Upper lobe of right lung (tissue), 1 donor: ENCODE measurements at regions not wholly inside any gene's neighbourhood (a gene's known extent, or its start where the extent isn't known, plus 50 kb on each side); places are given as distances from the start of the nearest gene placed in this dataset.
A peak's percentile ranks its signal among the peaks of the same experiment; 100 is the strongest.

Source experiments
- ATAC-seq: fragments of 200-7000 bp; cut with Tn5 transposase; one replicate; pipeline ENCODE4 v1.9.1; 2020; ENCODE audit warnings: mild to moderate bottlenecking, moderate library complexity
- DNase-seq: peaks from one replicate; pipeline ENCODE4 v3.0.0-alpha.2; 2020
- H3K27ac ChIP-seq: fragments of 200-600 bp; one replicate; pipeline ENCODE4 v1.8.0; 2022
- H3K27me3 ChIP-seq: fragments of 200-600 bp; one replicate; pipeline ENCODE4 v1.8.0; 2022; ENCODE audit warnings: mild to moderate bottlenecking
- H3K36me3 ChIP-seq: fragments of 200-600 bp; one replicate; pipeline ENCODE4 v1.8.0; 2022
- H3K4me1 ChIP-seq: fragments of 200-600 bp; one replicate; pipeline ENCODE4 v1.8.0; 2022
- H3K4me3 ChIP-seq: fragments of 200-600 bp; one replicate; pipeline ENCODE4 v1.8.0; 2022; ENCODE audit warnings: mild to moderate bottlenecking
- H3K9me3 ChIP-seq: fragments of 200-600 bp; one replicate; pipeline ENCODE4 v1.8.0; 2022
- intact Hi-C: fragments of 100-400 bp; cut with DNase I; formaldehyde crosslinking; loops from one replicate; pipeline ENCODE4 v1.11.0; 2022
- TF ChIP-seq, protein P1 (sequence below): fragments of 200-600 bp; IDR thresholded peaks from one replicate; pipeline ENCODE4 v1.8.0; 2022; ENCODE audit warnings: antibody characterized with exemption
- donor health status: DM: no; HTN: yes; CAD: no; lungs with severe emphysema.

DNA sequence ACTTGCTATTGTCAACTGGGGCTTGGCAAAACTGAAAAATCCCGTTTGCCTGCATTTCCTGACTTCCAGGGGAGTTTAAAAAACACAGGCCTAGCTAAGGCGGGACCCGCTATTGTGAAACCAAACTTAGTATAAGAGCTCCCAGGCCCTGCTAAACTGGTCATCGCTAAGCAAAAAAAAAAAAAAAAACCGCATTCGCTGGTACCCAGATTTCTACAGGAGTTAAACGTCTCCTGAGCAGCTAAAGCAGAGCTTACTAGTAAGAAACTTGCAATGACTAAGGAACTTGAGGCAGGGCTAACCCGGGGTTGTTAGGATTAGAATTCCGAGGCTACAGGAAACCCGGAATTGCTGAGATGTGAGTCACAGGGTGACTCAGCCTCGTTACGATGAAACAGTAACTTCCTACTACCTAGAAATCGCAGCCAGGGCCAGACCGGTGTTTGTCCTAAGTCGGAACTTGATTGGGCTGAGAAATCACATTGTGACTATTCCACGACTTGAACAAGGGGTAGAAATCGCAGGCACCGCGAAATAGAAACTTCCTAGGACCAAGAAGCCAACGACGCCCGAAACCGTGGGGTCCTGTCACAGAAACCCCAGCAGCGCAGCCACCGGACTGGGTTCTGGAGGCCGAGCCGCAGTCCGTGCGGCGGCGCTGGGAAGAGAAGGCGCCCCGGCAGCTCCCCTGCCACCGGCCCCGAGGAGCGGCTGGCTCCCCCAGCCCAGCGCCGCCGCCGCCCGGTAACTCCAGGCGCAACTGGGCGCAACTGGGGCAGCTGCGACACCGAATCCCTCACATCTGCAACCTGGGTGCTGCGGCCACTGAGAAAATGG is 89.4 kb downstream of the ANXA2R start:
- TF ChIP-seq, protein P1, sequence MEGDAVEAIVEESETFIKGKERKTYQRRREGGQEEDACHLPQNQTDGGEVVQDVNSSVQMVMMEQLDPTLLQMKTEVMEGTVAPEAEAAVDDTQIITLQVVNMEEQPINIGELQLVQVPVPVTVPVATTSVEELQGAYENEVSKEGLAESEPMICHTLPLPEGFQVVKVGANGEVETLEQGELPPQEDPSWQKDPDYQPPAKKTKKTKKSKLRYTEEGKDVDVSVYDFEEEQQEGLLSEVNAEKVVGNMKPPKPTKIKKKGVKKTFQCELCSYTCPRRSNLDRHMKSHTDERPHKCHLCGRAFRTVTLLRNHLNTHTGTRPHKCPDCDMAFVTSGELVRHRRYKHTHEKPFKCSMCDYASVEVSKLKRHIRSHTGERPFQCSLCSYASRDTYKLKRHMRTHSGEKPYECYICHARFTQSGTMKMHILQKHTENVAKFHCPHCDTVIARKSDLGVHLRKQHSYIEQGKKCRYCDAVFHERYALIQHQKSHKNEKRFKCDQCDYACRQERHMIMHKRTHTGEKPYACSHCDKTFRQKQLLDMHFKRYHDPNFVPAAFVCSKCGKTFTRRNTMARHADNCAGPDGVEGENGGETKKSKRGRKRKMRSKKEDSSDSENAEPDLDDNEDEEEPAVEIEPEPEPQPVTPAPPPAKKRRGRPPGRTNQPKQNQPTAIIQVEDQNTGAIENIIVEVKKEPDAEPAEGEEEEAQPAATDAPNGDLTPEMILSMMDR, result no peak

DNA sequence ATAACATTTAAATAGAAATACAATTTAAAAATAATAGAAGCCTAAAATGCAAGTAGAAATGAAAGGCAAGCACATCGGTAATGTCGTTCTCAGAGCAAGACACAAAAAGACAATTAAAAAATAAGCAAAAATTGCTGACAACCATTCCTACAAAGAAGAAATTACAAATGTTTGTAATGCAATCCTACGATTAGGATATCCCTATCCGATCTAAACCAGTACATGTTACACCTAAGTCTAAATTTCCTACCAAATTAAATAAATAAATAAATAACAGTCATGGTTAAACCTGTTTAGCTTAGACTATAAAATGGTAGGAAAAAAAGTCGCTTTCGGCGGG is 90.0 kb downstream of the ANXA2R start:
- DNase-seq (no peak), ATAC-seq (no peak)
- peaks cover 92% of the 10 kb centered on the region for H3K27me3 ChIP-seq
- H3K27ac ChIP-seq, result peak overlapping the region; percentile 91
- no peaks in the 10 kb centered on the region for H3K36me3 ChIP-seq
- no peaks in the 10 kb centered on the region for H3K9me3 ChIP-seq
- intact Hi-C loops, result loop anchor here (5.0 kb wide), 1 partner anchor 37 kb away; no protein-coding TSS in a partner anchor
- H3K4me3 ChIP-seq, result peak overlapping the region; percentile 56
- TF ChIP-seq, protein P1, result no peak
- peaks cover 17% of the 10 kb centered on the region for H3K4me1 ChIP-seq

More for the DNA sequence above, 89.4 kb downstream of the ANXA2R start:
- peaks cover 17% of the 10 kb centered on the region for H3K4me1 ChIP-seq
- peak; percentile 91 for ATAC-seq
- intact Hi-C loops, result loop anchor here (5.0 kb wide), 1 partner anchor 37 kb away; no protein-coding TSS in a partner anchor
- peak overlapping the region; percentile 56 for H3K4me3 ChIP-seq
- H3K27ac ChIP-seq, result peak overlapping the region; percentile 91
- peaks cover 90% of the 10 kb centered on the region for H3K27me3 ChIP-seq
- H3K9me3 ChIP-seq, result no peaks in the 10 kb centered on the region
- DNase-seq, result peak; percentile 71
- H3K36me3 ChIP-seq, result no peaks in the 10 kb centered on the region

DNA sequence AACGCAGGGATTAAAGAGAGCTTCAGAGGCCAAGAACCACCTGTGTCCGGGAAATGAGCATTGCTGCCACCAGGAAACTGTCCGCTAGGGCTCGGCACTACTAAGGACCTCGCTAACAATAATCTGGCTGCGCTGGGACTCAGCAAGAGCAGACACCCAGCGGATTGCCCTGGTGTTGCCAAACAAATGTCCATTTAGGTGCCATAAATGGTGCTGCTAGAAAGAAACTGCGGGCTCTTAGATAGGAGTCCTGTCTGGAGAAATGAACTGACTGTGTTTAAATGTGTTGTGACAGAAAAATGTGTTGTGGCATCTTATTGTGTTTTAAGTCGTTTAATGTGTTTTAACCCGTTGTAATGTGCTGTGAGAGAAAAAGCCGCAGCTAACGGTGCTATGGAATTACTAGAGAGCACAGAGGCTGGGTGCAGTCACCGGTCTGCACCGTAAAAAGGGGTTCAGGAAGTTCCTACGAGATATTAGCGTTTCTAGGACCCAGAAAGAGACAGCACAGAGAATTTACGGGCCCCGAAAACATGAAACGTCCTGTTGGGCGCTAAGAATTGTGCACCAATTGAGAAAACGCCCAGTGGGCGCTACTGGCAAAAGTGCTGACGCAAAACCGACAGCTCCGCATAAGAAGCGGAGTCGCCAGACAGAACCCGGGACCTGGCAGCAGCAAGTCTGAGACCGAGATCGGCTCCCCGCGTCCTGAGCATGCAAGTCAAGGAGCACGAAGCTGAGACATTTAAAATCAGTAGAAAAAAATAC is 90.6 kb downstream of the ANXA2R start:
- Histone ChIP-seq H3K27ac (peak overlapping the region; percentile 91), H3K9me3 (no peaks in the 10 kb centered on the region), H3K27me3 (peaks cover 92% of the 10 kb centered on the region), H3K36me3 (no peaks in the 10 kb centered on the region), H3K4me1 (peaks cover 17% of the 10 kb centered on the region), H3K4me3 (peak overlapping the region; percentile 56)
- TF ChIP-seq, protein P1, result peak; percentile 47
- ATAC-seq, result peak; percentile 65
- intact Hi-C loops, result loop anchor here (5.0 kb wide), 1 partner anchor 38 kb away; no protein-coding TSS in a partner anchor
- DNase-seq, result peak; percentile 77

DNA sequence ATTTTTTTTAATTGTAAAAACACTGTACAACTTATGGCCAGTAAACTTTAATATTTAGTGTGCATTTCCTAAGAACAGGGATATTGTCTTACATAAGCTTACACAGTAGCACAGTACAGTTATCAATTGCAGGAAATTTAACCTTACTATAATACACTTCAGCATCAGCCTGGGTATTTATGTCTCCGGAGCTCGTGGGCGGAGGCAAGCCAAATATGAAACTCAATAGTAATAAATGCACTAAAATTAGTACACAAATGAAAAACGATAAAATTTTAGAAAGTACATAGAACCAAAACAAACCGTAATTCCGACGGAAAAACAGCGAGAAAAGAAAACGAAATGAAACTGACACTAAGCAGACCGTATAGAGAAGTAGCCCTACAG is 91.2 kb downstream of the ANXA2R start:
- TF ChIP-seq, protein P1, result no peak
- peak overlapping the region; percentile 56 for H3K4me3 ChIP-seq
- H3K27ac ChIP-seq, result peak overlapping the region; percentile 91
- DNase-seq (no peak), ATAC-seq (no peak)
- peaks cover 17% of the 10 kb centered on the region for H3K4me1 ChIP-seq
- no peaks in the 10 kb centered on the region for H3K36me3 ChIP-seq
- intact Hi-C loops, result no loop called here
- no peaks in the 10 kb centered on the region for H3K9me3 ChIP-seq
- H3K27me3 ChIP-seq, result peaks cover 92% of the 10 kb centered on the region

DNA sequence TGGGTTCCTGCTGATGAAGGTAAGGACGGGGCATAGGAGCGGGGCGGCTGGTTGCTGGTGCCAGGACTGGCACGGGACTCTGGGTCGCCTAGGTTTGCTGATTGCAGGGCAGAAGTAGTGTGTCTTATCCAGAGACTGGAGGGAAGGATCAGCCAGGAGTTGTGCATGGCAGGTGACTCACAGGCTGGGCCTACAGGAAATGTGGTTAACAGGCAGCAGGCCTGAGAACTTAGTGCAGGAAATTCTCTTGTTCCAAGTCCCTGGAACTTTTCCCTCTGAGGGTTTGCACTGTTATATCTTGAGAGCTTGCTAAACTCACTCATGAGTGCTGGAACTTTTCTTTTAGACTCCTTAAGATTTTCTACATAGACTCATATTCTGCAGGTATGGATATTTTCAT is 95.1 kb downstream of the ANXA2R start:
- DNase-seq, result no peak
- peaks cover 64% of the 10 kb centered on the region for H3K27me3 ChIP-seq
- H3K4me1 ChIP-seq, result peaks cover 3% of the 10 kb centered on the region
- no peaks in the 10 kb centered on the region for H3K36me3 ChIP-seq
- TF ChIP-seq, protein P1, result no peak
- no peak overlapping the region for H3K4me3 ChIP-seq
- H3K9me3 ChIP-seq, result no peaks in the 10 kb centered on the region
- no peak overlapping the region for H3K27ac ChIP-seq
- no peak for ATAC-seq
- intact Hi-C loops, result no loop called here
